ENCODE measurements at regions not wholly inside any gene's neighbourhood (a gene's known extent, or its start where the extent isn't known, plus 50 kb on each side); places are given as distances from the start of the nearest gene placed in this dataset.

DNA sequence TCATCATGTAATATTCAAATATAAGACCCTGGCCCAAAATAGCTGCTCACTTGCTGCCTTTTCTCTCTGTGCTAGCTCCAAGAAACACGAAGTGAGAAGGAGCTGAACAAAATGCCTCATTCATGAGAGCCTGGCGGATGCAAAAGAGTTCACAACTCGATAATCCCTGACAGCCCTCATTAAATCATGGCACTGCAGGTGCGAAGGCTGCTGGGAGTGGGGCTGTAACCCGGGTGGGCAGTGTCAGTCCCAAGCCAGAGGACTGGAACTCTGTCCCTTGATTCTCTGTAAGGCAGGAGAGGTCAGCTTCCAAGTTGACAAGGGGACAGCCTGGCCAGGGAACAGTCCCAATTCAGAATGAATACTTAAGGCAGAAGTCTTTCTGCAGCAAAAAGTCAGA is 318.5 kb downstream of the CDC5L start:
- Histone ChIP-seq H3K4me3 (no peak overlapping the region), H3K36me3 (no peaks in the 10 kb centered on the region), H3K27me3 (no peaks in the 10 kb centered on the region), H3K27ac (no peak overlapping the region), H3K9me3 (no peaks in the 10 kb centered on the region), H3K4me1 (no peaks in the 10 kb centered on the region)
- no peak for DNase-seq (ENCODE audit: low spot score in 2 of 2)
- 79% methylated on average over 5 of the region's 5 CpGs for WGBS
- TF ChIP-seq, protein P1, sequence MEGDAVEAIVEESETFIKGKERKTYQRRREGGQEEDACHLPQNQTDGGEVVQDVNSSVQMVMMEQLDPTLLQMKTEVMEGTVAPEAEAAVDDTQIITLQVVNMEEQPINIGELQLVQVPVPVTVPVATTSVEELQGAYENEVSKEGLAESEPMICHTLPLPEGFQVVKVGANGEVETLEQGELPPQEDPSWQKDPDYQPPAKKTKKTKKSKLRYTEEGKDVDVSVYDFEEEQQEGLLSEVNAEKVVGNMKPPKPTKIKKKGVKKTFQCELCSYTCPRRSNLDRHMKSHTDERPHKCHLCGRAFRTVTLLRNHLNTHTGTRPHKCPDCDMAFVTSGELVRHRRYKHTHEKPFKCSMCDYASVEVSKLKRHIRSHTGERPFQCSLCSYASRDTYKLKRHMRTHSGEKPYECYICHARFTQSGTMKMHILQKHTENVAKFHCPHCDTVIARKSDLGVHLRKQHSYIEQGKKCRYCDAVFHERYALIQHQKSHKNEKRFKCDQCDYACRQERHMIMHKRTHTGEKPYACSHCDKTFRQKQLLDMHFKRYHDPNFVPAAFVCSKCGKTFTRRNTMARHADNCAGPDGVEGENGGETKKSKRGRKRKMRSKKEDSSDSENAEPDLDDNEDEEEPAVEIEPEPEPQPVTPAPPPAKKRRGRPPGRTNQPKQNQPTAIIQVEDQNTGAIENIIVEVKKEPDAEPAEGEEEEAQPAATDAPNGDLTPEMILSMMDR (IDR thresholded peaks at IDR 0.05) = no peak
- TF ChIP-seq POLR2AphosphoS5 (IDR thresholded peaks at IDR 0.05) = no peak

DNA sequence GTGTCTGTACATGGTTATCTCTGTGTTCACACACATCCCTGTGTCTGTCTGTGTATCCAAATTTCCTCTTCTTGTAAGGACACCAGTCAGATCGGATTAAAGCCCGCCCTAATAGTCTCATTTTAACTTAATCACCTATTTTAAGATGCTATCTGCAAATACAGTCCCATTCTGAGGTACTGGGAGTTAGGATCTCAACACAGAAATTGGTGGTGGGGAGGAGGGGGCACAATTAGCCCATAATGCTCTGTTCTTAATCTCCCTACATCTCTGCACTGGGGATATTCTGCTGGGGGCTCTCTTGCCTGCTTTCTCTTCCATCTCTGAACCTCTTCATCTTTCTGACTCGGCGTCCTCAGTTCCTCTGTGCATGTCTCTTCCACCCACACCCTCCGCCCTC is 320.7 kb downstream of the CDC5L start:
- DNase-seq (ENCODE audit: low spot score in 2 of 2) = no peak
- H3K36me3 ChIP-seq = no peaks in the 10 kb centered on the region
- over 99% methylated on average over 5 of the region's 5 CpGs for WGBS
- H3K27ac ChIP-seq = no peak overlapping the region
- TF ChIP-seq POLR2AphosphoS5 (IDR thresholded peaks at IDR 0.05) (no peak), POLR2A (IDR thresholded peaks at IDR 0.05) (no peak), EP300 (IDR thresholded peaks at IDR 0.05) (no peak)
- TF ChIP-seq, protein P1 (IDR thresholded peaks at IDR 0.05) = no peak
- H3K27me3 ChIP-seq = no peaks in the 10 kb centered on the region
- H3K4me1 ChIP-seq = no peaks in the 10 kb centered on the region
- H3K9me3 ChIP-seq = no peaks in the 10 kb centered on the region
- no peak overlapping the region for H3K4me3 ChIP-seq

DNA sequence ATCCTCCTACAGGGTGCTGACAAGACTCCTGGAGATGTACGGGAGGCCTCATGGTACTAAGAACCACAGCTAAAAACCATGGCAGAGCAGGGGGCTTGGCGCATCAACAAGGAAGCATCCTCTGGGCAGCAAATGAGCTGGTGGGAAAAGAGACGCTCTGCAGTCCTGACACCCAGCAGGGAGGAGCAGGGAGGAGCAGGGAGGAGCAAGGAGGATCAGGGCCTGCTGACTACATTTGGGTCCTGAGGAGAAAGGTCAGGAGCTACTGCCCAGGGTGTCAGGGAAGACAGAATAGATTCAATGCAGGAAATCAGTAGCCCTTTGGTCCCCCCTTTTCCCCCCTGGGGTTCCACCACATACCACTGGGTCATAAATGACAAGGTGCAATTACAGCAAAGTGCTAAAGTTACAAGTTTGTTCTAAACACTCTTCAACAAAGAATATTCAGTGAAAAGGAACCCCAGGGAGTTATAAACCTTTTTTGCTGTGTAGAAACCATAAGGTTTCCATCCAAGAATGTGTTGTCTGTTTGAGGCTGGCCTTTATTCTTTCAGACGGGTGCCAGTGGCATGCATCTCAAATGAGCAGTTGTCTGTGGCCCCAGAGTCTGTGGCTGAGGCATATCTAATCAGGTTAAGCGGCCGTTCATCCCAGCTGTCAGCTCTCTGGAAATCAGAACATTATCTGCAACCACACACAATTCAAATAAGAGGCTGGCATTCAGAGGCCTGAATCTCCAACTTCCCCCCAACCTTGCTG is 325.0 kb downstream of the CDC5L start:
- 89% methylated on average over 6 of the region's 6 CpGs for WGBS
- H3K27me3 ChIP-seq = no peaks in the 10 kb centered on the region
- H3K27ac ChIP-seq = no peak overlapping the region
- no peaks in the 10 kb centered on the region for H3K9me3 ChIP-seq
- no peak for DNase-seq (ENCODE audit: low spot score in 2 of 2)
- H3K4me3 ChIP-seq = no peak overlapping the region
- H3K4me1 ChIP-seq = no peaks in the 10 kb centered on the region
- TF ChIP-seq, protein P1 (IDR thresholded peaks at IDR 0.05) = no peak
- TF ChIP-seq POLR2AphosphoS5 (IDR thresholded peaks at IDR 0.05) (no peak), EP300 (IDR thresholded peaks at IDR 0.05) (no peak), POLR2A (IDR thresholded peaks at IDR 0.05) (no peak)
- H3K36me3 ChIP-seq = no peaks in the 10 kb centered on the region

DNA sequence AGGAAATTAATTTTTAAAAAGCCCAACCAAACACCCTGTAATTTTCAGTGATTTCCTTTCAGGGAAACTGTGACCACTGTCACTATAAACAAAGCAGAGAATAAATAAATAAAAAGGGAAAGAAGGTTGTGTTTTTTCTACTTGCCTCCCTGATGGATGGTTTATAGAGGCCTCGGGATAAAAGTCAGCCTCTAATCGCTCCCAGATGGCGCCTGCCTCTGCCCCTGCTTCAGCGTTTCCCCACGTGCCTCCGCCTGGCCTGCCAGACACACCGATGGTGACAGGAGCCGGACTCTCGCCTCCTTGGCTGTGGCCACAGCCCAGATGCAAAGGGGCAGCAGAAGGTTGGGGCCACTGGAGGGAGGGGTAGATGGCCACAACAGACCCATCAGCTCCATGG is 327.7 kb downstream of the CDC5L start:
- Histone ChIP-seq H3K9me3 (no peaks in the 10 kb centered on the region), H3K27ac (no peak overlapping the region), H3K4me1 (no peaks in the 10 kb centered on the region), H3K36me3 (no peaks in the 10 kb centered on the region), H3K4me3 (no peak overlapping the region), H3K27me3 (no peaks in the 10 kb centered on the region)
- TF ChIP-seq EP300 (IDR thresholded peaks at IDR 0.05) = no peak
- WGBS = 63% methylated on average over 9 of the region's 9 CpGs
- no peak for DNase-seq (ENCODE audit: low spot score in 2 of 2)

DNA sequence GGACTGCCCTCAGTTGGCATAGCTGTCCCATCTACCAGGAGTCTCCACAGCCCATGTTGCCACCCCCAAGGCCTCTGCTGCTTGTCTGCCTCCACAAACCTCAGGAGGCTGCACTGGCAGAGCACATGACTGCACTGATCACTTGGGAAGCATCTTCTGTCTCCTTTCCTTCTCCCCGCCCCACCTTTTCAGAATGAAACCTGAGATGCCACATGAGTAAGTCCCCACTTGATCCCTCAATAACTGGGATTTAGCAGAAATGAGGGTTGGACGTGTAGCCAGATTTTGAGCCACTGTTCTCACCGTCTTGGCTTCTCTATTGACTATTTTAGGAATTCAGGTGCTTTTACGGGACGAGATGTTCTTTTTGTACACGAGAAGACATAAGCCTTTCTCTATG is 328.4 kb downstream of the CDC5L start:
- TF ChIP-seq, protein P1 (IDR thresholded peaks at IDR 0.05) = no peak
- TF ChIP-seq EP300 (IDR thresholded peaks at IDR 0.05) (no peak), POLR2AphosphoS5 (IDR thresholded peaks at IDR 0.05) (no peak), POLR2A (IDR thresholded peaks at IDR 0.05) (no peak)
- H3K9me3 ChIP-seq = no peaks in the 10 kb centered on the region
- no peaks in the 10 kb centered on the region for H3K27me3 ChIP-seq
- DNase-seq (ENCODE audit: low spot score in 2 of 2) = no peak
- no peak overlapping the region for H3K4me3 ChIP-seq
- H3K36me3 ChIP-seq = no peaks in the 10 kb centered on the region
- no peaks in the 10 kb centered on the region for H3K4me1 ChIP-seq
- 85% methylated on average over 6 of the region's 6 CpGs for WGBS
- no peak overlapping the region for H3K27ac ChIP-seq

DNA sequence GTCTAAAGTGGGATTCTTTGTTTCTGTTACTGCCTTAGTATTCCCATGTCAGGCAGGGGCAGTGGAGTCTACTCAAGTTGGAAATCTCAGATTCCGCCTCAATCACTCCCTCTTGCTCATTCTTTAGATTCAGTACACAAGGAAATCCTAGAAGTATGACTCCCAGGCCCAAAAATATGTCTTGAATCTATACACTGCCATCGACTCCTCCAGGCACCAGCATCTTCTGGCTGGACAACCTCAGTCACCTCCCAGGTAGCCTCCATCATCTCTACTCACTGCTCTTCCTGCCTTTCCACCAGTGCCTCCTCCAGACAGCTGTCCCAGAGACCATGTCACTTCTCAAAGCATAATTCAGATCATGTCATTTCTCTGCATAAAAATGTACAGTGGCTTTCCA is 329.9 kb downstream of the CDC5L start:
- H3K4me1 ChIP-seq = no peaks in the 10 kb centered on the region
- no peaks in the 10 kb centered on the region for H3K9me3 ChIP-seq
- no peak overlapping the region for H3K27ac ChIP-seq
- WGBS = 93% methylated on average over 2 of the region's 2 CpGs
- TF ChIP-seq POLR2A (IDR thresholded peaks at IDR 0.05) = no peak
- TF ChIP-seq, protein P1 (IDR thresholded peaks at IDR 0.05) = no peak
- no peak for TF ChIP-seq EP300 (IDR thresholded peaks at IDR 0.05)
- TF ChIP-seq POLR2AphosphoS5 (IDR thresholded peaks at IDR 0.05) = no peak
- H3K4me3 ChIP-seq = no peak overlapping the region
- DNase-seq (ENCODE audit: low spot score in 2 of 2) = no peak
- H3K27me3 ChIP-seq = no peaks in the 10 kb centered on the region
- H3K36me3 ChIP-seq = no peaks in the 10 kb centered on the region

All from suprapubic skin (tissue), 4 donors.